Activated CD4-positive, alpha-beta memory T cell treated with anti-CD3 and anti-CD28 coated beads for 36 hours (primary cell): ENCODE measurements at regions not wholly inside any gene's neighbourhood (a gene's known extent, or its start where the extent isn't known, plus 50 kb on each side); places are given as distances from the start of the nearest gene placed in this dataset.

Experiments used
- CTCF ChIA-PET: fragments of 350-600 bp; sonication (Branson Sonifier 250); formaldehyde crosslinking; loops from one replicate; lab custom pipeline; 2021; ENCODE audit warnings: antibody characterized with exemption, inconsistent platforms; lab: Charles Lee
- POLR2A ChIA-PET: fragments of 350-600 bp; sonication (Branson Sonifier 250); formaldehyde crosslinking; loops from one replicate; lab custom pipeline; 2021; ENCODE audit warnings: antibody characterized with exemption; lab: Charles Lee
- DNase-seq: peaks from one replicate; pipeline ENCODE4 v3.0.0-alpha.2; 2020
- H3K27ac Mint-ChIP-seq: one replicate; pipeline ENCODE4 v1.8.0; 2021; ENCODE audit warnings: mixed read lengths
- H3K27me3 Mint-ChIP-seq: one replicate; pipeline ENCODE4 v1.8.0; 2021; ENCODE audit warnings: mixed read lengths
- H3K36me3 Mint-ChIP-seq: one replicate; pipeline ENCODE4 v1.8.0; 2021; ENCODE audit warnings: mixed read lengths
- H3K4me1 Mint-ChIP-seq: one replicate; pipeline ENCODE4 v1.8.0; 2021; ENCODE audit warnings: low read depth, mixed read lengths
- H3K4me3 Mint-ChIP-seq: one replicate; pipeline ENCODE4 v1.8.0; 2021; ENCODE audit warnings: mild to moderate bottlenecking, mixed read lengths
- H3K9me3 Mint-ChIP-seq: one replicate; pipeline ENCODE4 v1.8.0; 2021; ENCODE audit warnings: mixed read lengths
- intact Hi-C: fragments of 100-400 bp; cut with micrococcal nuclease; formaldehyde crosslinking; loops from one replicate; pipeline ENCODE4 v1.15.1; 2023

DNA sequence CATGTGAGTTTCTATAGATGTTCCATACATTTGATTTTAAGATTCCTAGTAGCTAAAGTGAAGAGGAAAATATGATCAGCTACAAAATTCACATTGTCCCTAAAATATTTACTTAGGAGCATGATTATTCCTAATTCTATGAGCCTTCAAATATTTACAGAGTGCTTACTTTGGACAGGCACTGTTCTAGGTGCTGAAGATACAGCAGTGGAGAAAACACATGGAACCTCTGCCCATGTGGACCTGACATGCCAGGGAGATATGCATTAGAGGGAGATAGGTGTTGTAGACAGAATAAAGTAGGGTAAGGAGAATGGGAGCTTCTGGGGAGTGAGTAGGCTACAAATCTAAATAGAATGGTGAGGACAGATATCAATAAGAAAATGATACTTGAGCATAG, 62.6 kb upstream of the TACR1 start:
- Mint-ChIP-seq H3K27ac (no peak overlapping the region), H3K4me1 (no peaks in the 10 kb centered on the region), H3K27me3 (no peaks in the 10 kb centered on the region), H3K36me3 (no peaks in the 10 kb centered on the region), H3K4me3 (no peak overlapping the region), H3K9me3 (peaks cover 22% of the 10 kb centered on the region)
- intact Hi-C loops, result no loop called here
- CTCF ChIA-PET, result no interaction called here
- POLR2A ChIA-PET, result no interaction called here
- DNase-seq, result no peak

DNA sequence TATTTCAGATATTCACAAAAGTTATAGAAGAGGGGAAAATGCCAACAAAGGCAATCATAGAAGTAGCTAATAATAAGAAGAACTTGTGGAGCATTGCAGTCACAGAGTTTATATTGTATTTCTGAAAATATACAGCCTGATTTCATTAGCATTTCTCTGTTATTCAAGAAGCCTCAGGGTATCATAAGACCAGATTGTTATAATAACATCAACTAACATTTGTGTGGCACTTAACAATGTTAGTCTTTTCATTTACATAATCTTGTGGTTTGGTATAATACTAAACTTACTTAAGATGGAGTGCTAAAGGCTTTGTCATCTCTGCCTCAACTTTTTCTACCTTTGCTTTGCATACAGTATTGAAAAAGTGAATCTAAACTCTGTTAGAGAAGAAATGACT, 61.6 kb upstream of the TACR1 start:
- H3K4me3 Mint-ChIP-seq, result no peak overlapping the region
- H3K27ac Mint-ChIP-seq, result no peak overlapping the region
- DNase-seq, result no peak
- H3K27me3 Mint-ChIP-seq, result no peaks in the 10 kb centered on the region
- H3K36me3 Mint-ChIP-seq, result no peaks in the 10 kb centered on the region
- H3K4me1 Mint-ChIP-seq, result no peaks in the 10 kb centered on the region
- intact Hi-C loops, result no loop called here
- CTCF ChIA-PET, result no interaction called here
- peaks cover 22% of the 10 kb centered on the region for H3K9me3 Mint-ChIP-seq
- POLR2A ChIA-PET, result no interaction called here

DNA sequence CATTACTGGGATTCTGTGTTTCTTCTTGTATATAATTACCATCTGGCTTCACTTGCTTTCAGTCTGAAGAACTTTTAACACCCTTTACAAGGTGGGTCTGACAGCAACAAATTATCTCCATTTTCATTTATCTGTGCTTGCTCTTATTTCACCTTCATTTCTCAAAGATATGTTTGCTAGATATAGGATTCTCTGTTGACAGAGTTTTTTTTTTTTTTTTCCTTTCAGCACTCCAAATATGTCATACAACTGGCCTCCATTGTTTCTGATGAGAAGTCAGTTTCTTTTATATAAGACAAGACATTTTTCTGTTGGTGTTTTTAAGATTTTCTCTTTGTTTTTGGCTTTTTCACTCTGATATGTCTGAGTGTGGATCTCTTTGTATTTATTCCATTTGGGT, 59.3 kb upstream of the TACR1 start:
- intact Hi-C loops, result no loop called here
- H3K27me3 Mint-ChIP-seq, result no peaks in the 10 kb centered on the region
- no peak overlapping the region for H3K27ac Mint-ChIP-seq
- POLR2A ChIA-PET, result no interaction called here
- CTCF ChIA-PET, result no interaction called here
- peaks cover 22% of the 10 kb centered on the region for H3K9me3 Mint-ChIP-seq
- H3K4me1 Mint-ChIP-seq, result no peaks in the 10 kb centered on the region
- H3K36me3 Mint-ChIP-seq, result no peaks in the 10 kb centered on the region
- H3K4me3 Mint-ChIP-seq, result no peak overlapping the region
- DNase-seq, result no peak

DNA sequence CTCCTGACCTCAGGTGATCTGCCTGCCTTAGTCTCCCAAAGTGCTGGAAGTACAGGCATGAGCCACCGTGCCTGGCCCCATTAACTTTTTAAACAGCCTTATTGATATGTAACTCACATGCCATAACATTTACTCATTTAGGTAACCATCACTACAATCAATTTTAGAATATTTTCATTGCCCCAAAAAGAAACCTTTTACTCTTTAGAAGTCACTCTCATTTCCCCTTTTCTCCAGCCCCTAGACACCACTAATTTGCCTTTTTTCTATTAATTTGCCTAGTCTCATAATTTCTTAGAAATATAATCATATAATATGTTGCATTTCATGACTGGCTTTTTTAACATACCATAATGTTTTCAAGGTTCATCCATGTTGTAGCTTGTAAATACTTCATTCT, 57.2 kb upstream of the TACR1 start:
- H3K4me1 Mint-ChIP-seq, result no peaks in the 10 kb centered on the region
- H3K9me3 Mint-ChIP-seq, result peaks cover 22% of the 10 kb centered on the region
- CTCF ChIA-PET, result no interaction called here
- intact Hi-C loops, result no loop called here
- no peak overlapping the region for H3K4me3 Mint-ChIP-seq
- POLR2A ChIA-PET, result no interaction called here
- no peak for DNase-seq
- no peaks in the 10 kb centered on the region for H3K36me3 Mint-ChIP-seq
- H3K27ac Mint-ChIP-seq, result no peak overlapping the region
- H3K27me3 Mint-ChIP-seq, result no peaks in the 10 kb centered on the region

DNA sequence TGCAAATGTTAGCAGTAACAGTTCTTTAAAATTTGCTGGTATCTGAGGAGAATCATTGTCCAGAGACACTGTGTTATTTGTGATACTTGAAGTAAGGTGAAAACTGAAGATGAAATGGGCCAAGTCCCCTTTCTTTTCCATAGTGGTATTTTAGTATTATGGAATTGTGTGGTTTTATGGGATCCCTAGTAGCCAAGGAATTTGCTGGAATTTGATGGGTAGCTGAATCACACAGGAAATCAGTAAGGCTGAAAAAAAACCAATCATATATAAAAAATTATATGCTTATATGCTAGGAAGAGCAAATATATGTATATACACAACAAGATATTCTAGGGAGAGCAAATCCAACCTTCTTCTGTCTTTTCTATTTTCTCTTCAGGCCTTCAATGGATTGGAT, 54.2 kb upstream of the TACR1 start:
- H3K27ac Mint-ChIP-seq, result no peak overlapping the region
- no peaks in the 10 kb centered on the region for H3K36me3 Mint-ChIP-seq
- no peaks in the 10 kb centered on the region for H3K27me3 Mint-ChIP-seq
- H3K4me3 Mint-ChIP-seq, result no peak overlapping the region
- peaks cover 11% of the 10 kb centered on the region for H3K9me3 Mint-ChIP-seq
- intact Hi-C loops, result no loop called here
- no peaks in the 10 kb centered on the region for H3K4me1 Mint-ChIP-seq
- ChIA-PET CTCF (no interaction called here), POLR2A (no interaction called here)
- DNase-seq, result no peak

DNA sequence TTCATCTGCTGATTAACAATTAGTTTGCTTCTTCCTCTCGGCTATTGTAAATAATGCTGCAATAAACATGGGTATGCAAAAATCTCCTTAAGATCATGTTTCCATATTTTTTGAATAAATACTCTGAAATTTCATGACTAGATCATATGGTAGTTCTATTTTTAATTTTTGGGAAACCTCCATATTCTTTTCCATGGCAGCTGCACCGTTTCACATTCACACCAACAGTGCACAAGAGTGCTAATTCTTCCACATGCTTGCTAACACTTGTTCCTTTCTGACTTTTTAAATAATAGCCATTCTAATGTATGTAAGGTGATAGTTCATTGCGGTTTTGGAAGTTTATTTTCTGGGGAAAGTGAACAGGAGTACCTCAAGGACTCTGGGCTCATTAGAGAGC, 52.6 kb upstream of the TACR1 start:
- intact Hi-C loops, result no loop called here
- no peak overlapping the region for H3K4me3 Mint-ChIP-seq
- no peak overlapping the region for H3K27ac Mint-ChIP-seq
- no peak for DNase-seq
- POLR2A ChIA-PET, result no interaction called here
- H3K4me1 Mint-ChIP-seq, result no peaks in the 10 kb centered on the region
- no peaks in the 10 kb centered on the region for H3K27me3 Mint-ChIP-seq
- H3K9me3 Mint-ChIP-seq, result peaks cover 3% of the 10 kb centered on the region
- CTCF ChIA-PET, result no interaction called here
- H3K36me3 Mint-ChIP-seq, result no peaks in the 10 kb centered on the region
